OCI-LY3 (cell line): ENCODE measurements at regions not wholly inside any gene's neighbourhood (a gene's known extent, or its start where the extent isn't known, plus 50 kb on each side); places are given as distances from the start of the nearest gene placed in this dataset.

ENCODE experiments used
- H2AFZ ChIP-seq: fragments of 200-600, 300-600 bp; shearing (Covaris generic); 2 replicates; pipeline ENCODE4 v1.6.0; 2014; ENCODE audit warnings: antibody characterized with exemption, low read depth, low read length
- H3K27ac ChIP-seq: fragments of 200-600, 300-600 bp; sonication (generic); 2 replicates; pipeline ENCODE4 v1.5.1; 2014; ENCODE audit warnings: mild to moderate bottlenecking, low read length, moderate library complexity, mixed read lengths
- H3K27me3 ChIP-seq: fragments of 200-600, 300-600 bp; sonication (generic); 2 replicates; pipeline ENCODE4 v1.6.1; 2014; ENCODE audit warnings: low read depth, low read length, mixed read lengths
- H3K36me3 ChIP-seq: fragments of 200-600, 300-600 bp; sonication (generic); replicated peaks from 2 replicates; pipeline ENCODE3; 2014; ENCODE audit warnings: low read depth, low read length, mixed read lengths
- H3K4me1 ChIP-seq: fragments of 300-600, 200-600 bp; sonication (generic); 2 replicates; pipeline ENCODE4 v1.6.1; 2014; ENCODE audit warnings: low read length, mixed read lengths
- H3K4me2 ChIP-seq: fragments of 200-600, 300-600 bp; sonication (generic); 2 replicates; pipeline ENCODE4 v1.6.1; 2014; ENCODE audit warnings: low read length, mixed read lengths
- H3K4me3 ChIP-seq: fragments of 300-600, 200-600 bp; sonication (generic); 2 replicates; pipeline ENCODE4 v1.5.1; 2014; ENCODE audit warnings: antibody characterized with exemption, mild to moderate bottlenecking, low read length, moderate library complexity
- H3K79me2 ChIP-seq: fragments of 300-600, 200-600 bp; shearing (Covaris generic); 2 replicates; pipeline ENCODE4 v1.6.1; 2014; ENCODE audit warnings: mild to moderate bottlenecking, low read length, mixed read lengths
- H3K9ac ChIP-seq: fragments of 300-600, 200-600 bp; shearing (Covaris generic); 2 replicates; pipeline ENCODE4 v1.6.0; 2014; ENCODE audit warnings: mild to moderate bottlenecking, low read length, moderate library complexity
- H3K9me3 ChIP-seq: fragments of 200-600, 300-600 bp; shearing (Covaris generic); 2 replicates; pipeline ENCODE4 v1.6.1; 2014; ENCODE audit warnings: low read length, mixed read lengths; ENCODE audit not compliant: insufficient read depth
- H4K20me1 ChIP-seq: fragments of 200-600, 300-600 bp; sonication (generic); 2 replicates; pipeline ENCODE4 v1.6.1; 2016; ENCODE audit warnings: low read length, mixed read lengths; ENCODE audit not compliant: insufficient read depth
- EZH2phosphoT487 ChIP-seq: fragments of 200-600 bp; shearing (Covaris generic); IDR thresholded peaks from 2 replicates; pipeline ENCODE4 v1.6.1; 2018; ENCODE audit warnings: antibody characterized with exemption, mixed run types, low read depth
- TF ChIP-seq, protein P1 (sequence below): fragments of 200-600, 300-600 bp; sonication (generic); IDR thresholded peaks from 2 replicates; pipeline ENCODE4 v1.5.1; 2014; ENCODE audit warnings: antibody characterized with exemption, low read length, low read depth

DNA sequence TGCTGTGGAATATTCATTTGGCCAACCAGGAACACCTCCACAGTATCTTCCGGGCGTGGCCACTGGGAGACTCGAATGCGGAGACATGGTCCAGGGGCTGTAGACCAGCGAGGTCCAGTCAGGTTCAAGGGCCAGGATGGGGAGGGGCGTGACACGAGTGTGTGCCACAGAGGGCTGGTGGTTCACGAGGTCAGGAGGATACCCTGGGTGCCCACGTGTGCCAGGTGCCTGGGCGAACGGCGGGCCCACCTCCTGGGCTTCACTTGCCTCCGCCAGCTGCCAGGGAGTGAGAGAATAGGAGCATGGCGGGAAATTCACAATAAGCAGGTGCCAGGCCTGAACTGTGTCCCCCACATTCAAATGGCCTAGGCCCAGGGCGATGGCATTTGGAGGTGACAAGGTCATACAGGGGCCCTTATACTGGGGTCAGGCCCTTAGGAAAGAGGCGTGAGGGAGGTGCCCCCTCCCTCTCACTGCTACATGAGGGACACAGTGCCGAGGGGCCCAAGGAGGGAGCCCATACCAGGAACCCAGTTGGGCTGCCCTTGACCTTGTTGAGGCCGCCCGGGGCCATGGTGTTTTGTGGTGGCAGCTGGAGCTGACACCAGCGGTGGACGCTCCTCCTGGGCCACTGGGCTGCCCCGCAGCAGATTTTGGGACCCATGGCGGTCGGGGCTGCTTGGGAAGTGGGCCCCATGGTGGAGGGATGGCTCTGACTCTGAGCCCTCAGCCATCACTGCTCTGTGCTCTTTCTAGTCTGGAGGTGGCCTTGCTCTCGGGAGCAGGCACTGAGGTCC, 1268.9 kb downstream of the BRD1 start:
- H3K4me3 ChIP-seq = no peak overlapping the region
- H2AFZ ChIP-seq = no peak overlapping the region
- TF ChIP-seq EZH2phosphoT487 = no peak
- TF ChIP-seq, protein P1, sequence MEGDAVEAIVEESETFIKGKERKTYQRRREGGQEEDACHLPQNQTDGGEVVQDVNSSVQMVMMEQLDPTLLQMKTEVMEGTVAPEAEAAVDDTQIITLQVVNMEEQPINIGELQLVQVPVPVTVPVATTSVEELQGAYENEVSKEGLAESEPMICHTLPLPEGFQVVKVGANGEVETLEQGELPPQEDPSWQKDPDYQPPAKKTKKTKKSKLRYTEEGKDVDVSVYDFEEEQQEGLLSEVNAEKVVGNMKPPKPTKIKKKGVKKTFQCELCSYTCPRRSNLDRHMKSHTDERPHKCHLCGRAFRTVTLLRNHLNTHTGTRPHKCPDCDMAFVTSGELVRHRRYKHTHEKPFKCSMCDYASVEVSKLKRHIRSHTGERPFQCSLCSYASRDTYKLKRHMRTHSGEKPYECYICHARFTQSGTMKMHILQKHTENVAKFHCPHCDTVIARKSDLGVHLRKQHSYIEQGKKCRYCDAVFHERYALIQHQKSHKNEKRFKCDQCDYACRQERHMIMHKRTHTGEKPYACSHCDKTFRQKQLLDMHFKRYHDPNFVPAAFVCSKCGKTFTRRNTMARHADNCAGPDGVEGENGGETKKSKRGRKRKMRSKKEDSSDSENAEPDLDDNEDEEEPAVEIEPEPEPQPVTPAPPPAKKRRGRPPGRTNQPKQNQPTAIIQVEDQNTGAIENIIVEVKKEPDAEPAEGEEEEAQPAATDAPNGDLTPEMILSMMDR = no peak
- no peak overlapping the region for H3K27ac ChIP-seq
- H3K9me3 ChIP-seq = no peaks in the 10 kb centered on the region
- H3K79me2 ChIP-seq = no peaks in the 10 kb centered on the region
- H3K27me3 ChIP-seq = no peaks in the 10 kb centered on the region
- no peaks in the 10 kb centered on the region for H3K36me3 ChIP-seq
- H3K9ac ChIP-seq = no peak overlapping the region
- no peaks in the 10 kb centered on the region for H3K4me1 ChIP-seq
- H3K4me2 ChIP-seq = no peak overlapping the region
- no peaks in the 10 kb centered on the region; the same call in 1 of the 2 replicates for H4K20me1 ChIP-seq

DNA sequence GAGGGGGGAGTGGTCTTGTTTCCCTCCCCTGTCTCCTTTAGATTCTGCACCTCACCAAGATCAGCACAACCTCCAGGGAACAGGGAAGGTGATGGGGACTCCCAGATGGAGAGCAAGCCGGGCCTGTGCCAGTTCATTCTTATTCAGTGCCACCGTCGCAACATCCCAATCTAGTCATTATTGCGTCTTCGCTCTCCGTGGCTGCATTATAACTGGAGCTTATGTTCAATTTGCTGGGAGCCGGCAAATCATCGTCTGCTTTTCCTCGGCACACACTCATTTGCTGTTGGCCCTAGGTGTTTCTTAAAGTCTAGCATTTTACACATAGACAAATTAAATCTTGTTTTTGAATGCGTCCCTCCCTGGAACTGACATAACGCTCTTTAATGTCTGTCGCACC, 1269.7 kb downstream of the BRD1 start:
- H3K27me3 ChIP-seq = no peaks in the 10 kb centered on the region
- no peaks in the 10 kb centered on the region for H3K4me1 ChIP-seq
- no peak overlapping the region for H3K4me2 ChIP-seq
- H4K20me1 ChIP-seq = no peaks in the 10 kb centered on the region; the same call in 1 of the 2 replicates
- no peak overlapping the region for H3K9ac ChIP-seq
- no peak overlapping the region for H3K4me3 ChIP-seq
- no peaks in the 10 kb centered on the region for H3K36me3 ChIP-seq
- TF ChIP-seq, protein P1 = no peak
- TF ChIP-seq EZH2phosphoT487 = no peak
- no peak overlapping the region for H2AFZ ChIP-seq
- H3K79me2 ChIP-seq = no peaks in the 10 kb centered on the region
- no peak overlapping the region for H3K27ac ChIP-seq
- no peaks in the 10 kb centered on the region for H3K9me3 ChIP-seq

DNA sequence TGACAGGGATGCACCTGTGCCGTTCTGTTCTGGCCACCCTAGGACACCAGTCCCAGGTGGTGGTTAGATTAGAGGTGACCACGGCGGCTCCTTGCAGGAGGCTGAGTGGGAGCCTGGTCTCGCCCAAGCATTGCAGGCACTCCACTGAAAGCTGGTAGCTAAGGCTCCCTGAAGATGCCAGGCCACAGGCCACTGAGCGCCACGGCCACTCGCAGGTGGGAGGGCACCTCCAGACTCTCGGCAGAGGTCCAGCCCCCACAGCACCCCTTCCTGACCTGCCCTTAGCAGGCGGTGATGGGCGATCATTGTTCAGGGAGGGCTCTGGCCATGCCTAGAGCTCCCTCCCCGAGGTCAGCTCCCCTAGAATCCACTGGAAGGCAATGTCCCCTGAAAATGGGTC, 1270.2 kb downstream of the BRD1 start:
- Histone ChIP-seq H3K79me2 (no peaks in the 10 kb centered on the region), H3K4me2 (no peak overlapping the region), H3K9me3 (no peaks in the 10 kb centered on the region), H3K27me3 (no peaks in the 10 kb centered on the region), H3K36me3 (no peaks in the 10 kb centered on the region), H3K4me3 (no peak overlapping the region), H2AFZ (no peak overlapping the region), H3K9ac (no peak overlapping the region), H3K4me1 (no peaks in the 10 kb centered on the region), H4K20me1 (no peaks in the 10 kb centered on the region; the same call in 1 of the 2 replicates), H3K27ac (no peak overlapping the region)
- TF ChIP-seq, protein P1 = no peak
- TF ChIP-seq EZH2phosphoT487 = no peak

DNA sequence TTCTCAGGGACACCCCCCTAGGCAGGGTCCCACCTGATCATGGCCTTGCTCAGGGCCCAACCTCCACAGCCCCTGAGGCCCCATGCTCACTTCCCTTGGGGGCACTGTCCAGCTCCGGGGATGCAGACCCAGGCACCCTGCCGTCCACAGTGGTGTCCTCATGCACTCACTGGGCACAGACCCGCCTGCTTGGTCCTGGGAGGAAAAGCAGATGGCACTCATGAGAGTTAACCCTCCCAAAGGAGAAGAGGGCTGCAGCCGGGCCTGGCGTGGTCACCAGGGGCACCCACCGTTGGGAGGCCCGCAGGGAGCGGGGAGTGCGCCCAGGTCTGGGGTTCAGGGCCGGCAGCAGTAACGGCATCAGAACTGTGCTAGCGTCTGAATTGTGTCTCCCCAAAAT, 1270.9 kb downstream of the BRD1 start:
- Histone ChIP-seq H3K27me3 (no peaks in the 10 kb centered on the region), H3K36me3 (no peaks in the 10 kb centered on the region), H3K4me2 (no peak overlapping the region), H3K27ac (no peak overlapping the region), H3K9ac (no peak overlapping the region), H2AFZ (no peak overlapping the region), H3K4me1 (no peaks in the 10 kb centered on the region), H3K9me3 (no peaks in the 10 kb centered on the region), H3K4me3 (no peak overlapping the region), H3K79me2 (no peaks in the 10 kb centered on the region), H4K20me1 (no peaks in the 10 kb centered on the region; the same call in 1 of the 2 replicates)
- TF ChIP-seq, protein P1 = no peak
- no peak for TF ChIP-seq EZH2phosphoT487
